Spleen (tissue), 11 donors: ENCODE measurements at regions not wholly inside any gene's neighbourhood (a gene's known extent, or its start where the extent isn't known, plus 50 kb on each side); places are given as distances from the start of the nearest gene placed in this dataset.

Experiments used
- DNase-seq: peaks from one replicate; pipeline ENCODE4 v3.0.0-alpha.2; 2020
- H3K27ac ChIP-seq, 8 donors: fragments of 200-600 bp; sonication (generic) in 7 of 8; 1 replicate in 4 of 8; 2 replicates in 4 of 8; pipeline versions ENCODE4 v1.5.0 to v1.8.0; 2016 to 2021; ENCODE audit warnings: inconsistent platforms in 4 of 8, mild to moderate bottlenecking in 4 of 8, moderate library complexity in 1 of 8
- H3K27me3 ChIP-seq, 7 donors: fragments of 200-600 bp; sonication (generic) in 6 of 7; replicated peaks in 1 of 7; 1 replicate in 4 of 7; 2 replicates in 3 of 7; pipeline versions ENCODE4 v1.5.0 to v1.8.0; 2016 to 2021; ENCODE audit warnings: inconsistent platforms in 3 of 7, mild to moderate bottlenecking in 1 of 7
- H3K36me3 ChIP-seq, 6 donors: fragments of 200-600 bp; sonication (generic) in 5 of 6; 1 replicate in 4 of 6; 2 replicates in 2 of 6; pipeline versions ENCODE4 v1.5.0 to v1.8.0; 2016 to 2021; ENCODE audit warnings: inconsistent platforms in 2 of 6
- H3K4me1 ChIP-seq, 6 donors: fragments of 200-600 bp; sonication (generic) in 5 of 6; 1 replicate in 3 of 6; 2 replicates in 3 of 6; pipeline versions ENCODE4 v1.5.0 to v1.8.0; 2016 to 2021; ENCODE audit warnings: inconsistent platforms in 3 of 6
- H3K4me3 ChIP-seq, 8 donors: fragments of 200-600 bp; sonication (generic) in 7 of 8; 1 replicate in 4 of 8; 2 replicates in 4 of 8; pipeline versions ENCODE4 v1.5.0 to v1.8.0; 2016 to 2021; ENCODE audit warnings: inconsistent platforms in 4 of 8, mild to moderate bottlenecking in 4 of 8, moderate library complexity in 2 of 8
- H3K9me3 ChIP-seq, 8 donors: fragments of 200-600 bp; sonication (generic) in 7 of 8; 1 replicate in 4 of 8; 2 replicates in 4 of 8; pipeline versions ENCODE4 v1.5.0 to v1.8.0; 2016 to 2021; ENCODE audit warnings: inconsistent platforms in 4 of 8
- POLR2A ChIP-seq, 3 donors: fragments of 450-650 bp; IDR thresholded peaks; one replicate each; pipeline ENCODE4 v1.5.1; 2017; ENCODE audit warnings: antibody characterized with exemption in 3 of 3, mild to moderate bottlenecking in 1 of 3
- POLR2AphosphoS5 ChIP-seq, 3 donors: sonication (generic); formaldehyde crosslinking; IDR thresholded peaks; one replicate each; pipeline ENCODE4 v1.5.1; 2017; ENCODE audit warnings: antibody characterized with exemption in 3 of 3
- WGBS, 5 donors: extraction: QIAGEN DNeasy Blood & Tissue Kit in 3 of 5; methylation state at CpG; one replicate each; pipeline versions ENCODE4 v1.1.5 to v1.1.7; 2013 to 2018; 5-methylcytosine and 5-hydroxymethylcytosine counted together
- intact Hi-C: fragments of 100-400 bp; cut with DNase I; formaldehyde crosslinking; loops from one replicate; pipeline ENCODE4 v1.15.0; 2023; ENCODE audit warnings: low total_unique reads
- TF ChIP-seq, protein P1 (sequence below), 11 experiments: fragments of 200-600 bp in 7 of 11; fragments of 450-650 bp in 4 of 11; sonication (generic) in 4 of 11; IDR thresholded peaks in 8 of 11; conservative IDR thresholded peaks in 3 of 11; 1 replicate in 7 of 11; 2 replicates in 4 of 11; pipeline versions ENCODE4 v1.4.0 to v1.8.0; 2016 to 2021; ENCODE audit warnings: antibody characterized with exemption in 11 of 11, inconsistent platforms in 4 of 11, mild to moderate bottlenecking in 1 of 11
- donor health status: healthy with polysubstance abuse.
- donor health status: DM: no; HTN: no; CAD: no; lungs with moderate emphysema.
- donor health status: DM: no; HTN: no; CAD: no.
- donor health status: Bipolar disorder and iron deficiency.
- donor health status: healthy.
- donor health status: DM: no; HTN: no; CAD: no.
- donor health status: DM: yes; HTN: yes; CAD: no.

DNA sequence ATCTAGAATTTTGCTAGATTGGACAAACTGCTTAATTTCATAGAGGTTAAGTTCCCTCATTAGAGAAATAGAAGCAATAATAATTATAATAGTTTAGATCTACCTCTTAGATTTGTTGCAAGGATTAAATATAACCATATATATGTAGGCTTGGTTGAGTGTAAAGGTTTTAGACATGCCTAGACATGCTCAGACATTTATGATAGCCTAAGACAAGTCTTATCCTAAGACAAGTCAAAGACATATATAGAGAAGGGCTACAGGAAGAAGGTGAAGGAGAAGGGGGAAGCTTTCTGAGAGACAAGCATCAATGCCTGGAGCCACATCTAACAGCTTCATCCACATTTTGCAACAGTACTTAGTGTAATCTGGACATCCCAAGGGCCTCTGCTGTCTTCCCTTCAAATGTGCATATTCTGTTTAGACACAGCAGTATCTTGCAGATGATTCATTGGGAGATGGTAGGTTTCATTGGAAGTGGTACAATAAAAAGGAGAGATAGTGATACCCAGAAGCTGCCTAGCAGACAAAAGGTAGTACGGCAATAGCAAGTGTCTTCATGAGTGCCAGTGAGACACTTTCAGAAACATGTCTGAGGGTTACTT is 146.5 kb downstream of the HGF start:
- Histone ChIP-seq H3K4me3 (no peak overlapping the region), H3K4me1 (no peaks in the 10 kb centered on the region), H3K9me3 (no peaks in the 10 kb centered on the region), H3K27ac (no peak overlapping the region), H3K36me3 (no peaks in the 10 kb centered on the region), H3K27me3 (no peaks in the 10 kb centered on the region)
- no peak for DNase-seq
- WGBS, 5 donors, result 90 to 99% (median 98%) methylated on average over 1 of the region's 1 CpG
- no peak for TF ChIP-seq POLR2AphosphoS5 (IDR thresholded peaks at IDR 0.05)
- intact Hi-C loops, result no loop called here

DNA sequence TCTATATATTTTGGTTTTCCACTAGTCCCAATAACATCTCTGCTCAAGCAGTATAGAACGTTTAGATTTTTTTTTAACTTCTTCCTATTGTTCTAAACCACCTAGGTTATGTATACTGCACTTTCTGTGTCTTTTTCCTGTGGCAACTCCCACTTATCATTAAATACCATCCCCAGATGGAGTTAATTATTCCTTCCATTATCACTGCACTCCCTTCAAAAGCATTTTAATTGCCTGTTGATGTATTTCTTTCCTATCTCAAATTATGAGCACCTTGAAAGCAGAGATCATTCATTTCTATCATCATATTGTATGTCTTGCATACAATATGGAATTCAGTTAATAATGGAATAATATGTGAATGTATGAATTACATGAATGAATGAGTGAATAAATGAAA is 148.0 kb downstream of the HGF start:
- 61 to 77% (median 71%) methylated on average over 1 of the region's 1 CpG for WGBS, 5 donors

DNA sequence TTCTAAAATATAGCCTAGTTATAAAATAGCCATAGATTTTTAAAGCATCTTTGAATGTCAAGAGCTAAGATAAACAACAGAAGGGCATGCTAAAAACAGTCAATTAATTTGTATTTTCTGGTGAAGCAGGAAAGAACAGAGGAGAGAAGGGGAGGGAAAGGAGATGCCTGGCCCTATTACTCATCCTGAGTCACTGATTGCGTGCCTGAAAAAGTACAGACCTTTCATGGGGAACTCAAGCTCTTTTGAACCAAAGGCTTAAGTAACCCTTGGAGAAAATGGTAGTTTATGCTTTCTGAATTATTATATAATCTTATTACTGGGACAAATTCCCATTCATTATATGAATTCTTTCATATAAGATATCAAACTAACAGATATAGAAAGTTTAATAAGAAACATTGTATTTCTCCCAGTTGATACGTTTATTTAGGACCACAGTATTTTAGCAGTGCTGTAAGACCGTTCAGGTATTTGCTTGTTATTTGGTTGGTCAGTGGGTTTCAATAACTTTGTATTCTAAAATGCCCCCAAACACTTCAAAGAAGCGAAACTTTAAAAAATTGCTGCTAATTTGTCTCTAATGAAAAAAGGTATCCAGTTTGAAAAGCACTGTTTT is 151.3 kb downstream of the HGF start:
- WGBS, 5 donors, result 82 to 88% (median 85%) methylated on average over 4 of the region's 4 CpGs
- Histone ChIP-seq H3K36me3 (no peaks in the 10 kb centered on the region), H3K9me3 (no peaks in the 10 kb centered on the region), H3K27ac (no peak overlapping the region), H3K27me3 (no peaks in the 10 kb centered on the region), H3K4me1 (no peaks in the 10 kb centered on the region), H3K4me3 (no peak overlapping the region)
- intact Hi-C loops, result no loop called here
- DNase-seq, result no peak
- no peak for TF ChIP-seq POLR2AphosphoS5 (IDR thresholded peaks at IDR 0.05)
- TF ChIP-seq, protein P1, sequence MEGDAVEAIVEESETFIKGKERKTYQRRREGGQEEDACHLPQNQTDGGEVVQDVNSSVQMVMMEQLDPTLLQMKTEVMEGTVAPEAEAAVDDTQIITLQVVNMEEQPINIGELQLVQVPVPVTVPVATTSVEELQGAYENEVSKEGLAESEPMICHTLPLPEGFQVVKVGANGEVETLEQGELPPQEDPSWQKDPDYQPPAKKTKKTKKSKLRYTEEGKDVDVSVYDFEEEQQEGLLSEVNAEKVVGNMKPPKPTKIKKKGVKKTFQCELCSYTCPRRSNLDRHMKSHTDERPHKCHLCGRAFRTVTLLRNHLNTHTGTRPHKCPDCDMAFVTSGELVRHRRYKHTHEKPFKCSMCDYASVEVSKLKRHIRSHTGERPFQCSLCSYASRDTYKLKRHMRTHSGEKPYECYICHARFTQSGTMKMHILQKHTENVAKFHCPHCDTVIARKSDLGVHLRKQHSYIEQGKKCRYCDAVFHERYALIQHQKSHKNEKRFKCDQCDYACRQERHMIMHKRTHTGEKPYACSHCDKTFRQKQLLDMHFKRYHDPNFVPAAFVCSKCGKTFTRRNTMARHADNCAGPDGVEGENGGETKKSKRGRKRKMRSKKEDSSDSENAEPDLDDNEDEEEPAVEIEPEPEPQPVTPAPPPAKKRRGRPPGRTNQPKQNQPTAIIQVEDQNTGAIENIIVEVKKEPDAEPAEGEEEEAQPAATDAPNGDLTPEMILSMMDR (IDR thresholded peaks at IDR 0.05 in 8 of 11, conservative IDR thresholded peaks at IDR 0.05 in 3 of 11), result no peak
- TF ChIP-seq POLR2A (IDR thresholded peaks at IDR 0.05), result no peak

More for the DNA sequence above, 148.0 kb downstream of the HGF start:
- Histone ChIP-seq H3K4me3 (no peak overlapping the region), H3K27ac (no peak overlapping the region), H3K36me3 (no peaks in the 10 kb centered on the region), H3K4me1 (no peaks in the 10 kb centered on the region), H3K9me3 (no peaks in the 10 kb centered on the region), H3K27me3 (no peaks in the 10 kb centered on the region)
- no peak for DNase-seq
- TF ChIP-seq POLR2A (IDR thresholded peaks at IDR 0.05) (no peak), POLR2AphosphoS5 (IDR thresholded peaks at IDR 0.05) (no peak)
- TF ChIP-seq, protein P1 (IDR thresholded peaks at IDR 0.05 in 8 of 11, conservative IDR thresholded peaks at IDR 0.05 in 3 of 11), result no peak
- intact Hi-C loops, result no loop called here

DNA sequence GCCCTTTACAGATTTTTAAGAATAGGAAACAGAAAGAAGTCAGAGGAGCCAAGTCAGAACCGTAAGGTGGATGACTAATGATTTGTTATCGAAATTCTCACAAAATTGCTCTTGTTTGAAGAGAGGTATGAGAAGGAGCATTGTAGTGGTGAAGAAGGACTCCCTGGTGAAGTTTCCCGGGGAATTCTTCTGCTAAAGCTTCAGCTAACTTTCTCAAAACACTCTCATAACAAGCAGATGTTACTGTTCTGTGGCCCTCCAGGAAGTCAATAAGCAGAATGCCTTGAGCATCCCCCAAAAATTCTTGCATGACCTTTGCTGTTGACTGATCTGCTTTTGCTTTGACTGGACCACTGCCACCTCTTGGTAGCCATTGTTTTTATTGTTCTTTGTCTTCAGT is 152.9 kb downstream of the HGF start:
- intact Hi-C loops, result no loop called here
- Histone ChIP-seq H3K4me1 (no peaks in the 10 kb centered on the region), H3K27ac (no peak overlapping the region), H3K4me3 (no peak overlapping the region), H3K27me3 (no peaks in the 10 kb centered on the region), H3K9me3 (no peaks in the 10 kb centered on the region), H3K36me3 (no peaks in the 10 kb centered on the region)
- no peak for TF ChIP-seq POLR2AphosphoS5 (IDR thresholded peaks at IDR 0.05)
- no peak for TF ChIP-seq POLR2A (IDR thresholded peaks at IDR 0.05)
- TF ChIP-seq, protein P1 (IDR thresholded peaks at IDR 0.05 in 8 of 11, conservative IDR thresholded peaks at IDR 0.05 in 3 of 11), result no peak
- no peak for DNase-seq
- 73 to 93% (median 79%) methylated on average over 3 of the region's 3 CpGs for WGBS, 5 donors
